ENCODE measurements at regions not wholly inside any gene's neighbourhood (a gene's known extent, or its start where the extent isn't known, plus 50 kb on each side); places are given as distances from the start of the nearest gene placed in this dataset.

DNA sequence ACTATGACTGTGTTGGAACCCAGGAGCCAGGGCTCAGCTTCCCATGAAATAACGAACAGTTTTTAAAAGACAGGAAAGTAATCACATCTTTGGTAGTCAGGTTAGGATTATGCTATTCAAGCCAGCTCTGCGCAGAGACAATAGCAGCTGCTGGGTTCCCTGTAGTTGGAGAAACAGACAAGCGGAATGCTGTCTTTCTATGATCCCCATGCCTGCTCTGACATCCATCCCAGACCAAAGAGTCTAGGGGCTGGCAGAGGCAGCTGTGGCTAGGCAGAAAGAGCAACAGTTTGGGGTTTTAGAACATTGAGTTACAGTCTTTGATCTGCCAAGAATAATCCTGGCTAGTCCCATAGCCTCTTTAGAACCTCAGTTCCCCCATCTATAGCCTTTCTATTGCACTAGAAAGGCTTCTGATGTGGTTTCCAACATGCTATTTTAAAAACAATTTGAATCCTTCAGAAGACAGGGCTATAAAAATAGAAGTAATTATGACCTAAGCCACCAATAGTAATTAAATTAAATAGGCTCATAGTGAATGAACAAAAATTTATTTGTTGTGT, 146.8 kb downstream of the MTX2 start:
- TF ChIP-seq, protein P1, sequence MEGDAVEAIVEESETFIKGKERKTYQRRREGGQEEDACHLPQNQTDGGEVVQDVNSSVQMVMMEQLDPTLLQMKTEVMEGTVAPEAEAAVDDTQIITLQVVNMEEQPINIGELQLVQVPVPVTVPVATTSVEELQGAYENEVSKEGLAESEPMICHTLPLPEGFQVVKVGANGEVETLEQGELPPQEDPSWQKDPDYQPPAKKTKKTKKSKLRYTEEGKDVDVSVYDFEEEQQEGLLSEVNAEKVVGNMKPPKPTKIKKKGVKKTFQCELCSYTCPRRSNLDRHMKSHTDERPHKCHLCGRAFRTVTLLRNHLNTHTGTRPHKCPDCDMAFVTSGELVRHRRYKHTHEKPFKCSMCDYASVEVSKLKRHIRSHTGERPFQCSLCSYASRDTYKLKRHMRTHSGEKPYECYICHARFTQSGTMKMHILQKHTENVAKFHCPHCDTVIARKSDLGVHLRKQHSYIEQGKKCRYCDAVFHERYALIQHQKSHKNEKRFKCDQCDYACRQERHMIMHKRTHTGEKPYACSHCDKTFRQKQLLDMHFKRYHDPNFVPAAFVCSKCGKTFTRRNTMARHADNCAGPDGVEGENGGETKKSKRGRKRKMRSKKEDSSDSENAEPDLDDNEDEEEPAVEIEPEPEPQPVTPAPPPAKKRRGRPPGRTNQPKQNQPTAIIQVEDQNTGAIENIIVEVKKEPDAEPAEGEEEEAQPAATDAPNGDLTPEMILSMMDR (IDR thresholded peaks at IDR 0.05; ENCODE audit: extremely low read depth, low read depth, low read length): no peak
- Histone ChIP-seq H3K4me1 (ENCODE audit: insufficient read depth, low read length) (peaks cover 18% of the 10 kb centered on the region), H3K4me3 (ENCODE audit: insufficient read depth, low read length) (no peak overlapping the region), H2AFZ (ENCODE audit: low read length) (no peak overlapping the region), H3K27ac (ENCODE audit: low read depth, low read length) (no peak overlapping the region), H3K36me3 (ENCODE audit: insufficient read depth, low read length) (no peaks in the 10 kb centered on the region), H3K9me3 (ENCODE audit: low read depth, low read length) (no peaks in the 10 kb centered on the region), H4K20me1 (ENCODE audit: insufficient read depth, low read length) (no peaks in the 10 kb centered on the region), H3K27me3 (ENCODE audit: insufficient read depth, low read length) (no peaks in the 10 kb centered on the region), H3K79me2 (ENCODE audit: insufficient read depth, low read length) (no peaks in the 10 kb centered on the region), H3K4me2 (ENCODE audit: insufficient read depth, low read length) (no peak overlapping the region)
- no peak for DNase-seq (ENCODE audit: insufficient read length, low spot score, missing footprints)

DNA sequence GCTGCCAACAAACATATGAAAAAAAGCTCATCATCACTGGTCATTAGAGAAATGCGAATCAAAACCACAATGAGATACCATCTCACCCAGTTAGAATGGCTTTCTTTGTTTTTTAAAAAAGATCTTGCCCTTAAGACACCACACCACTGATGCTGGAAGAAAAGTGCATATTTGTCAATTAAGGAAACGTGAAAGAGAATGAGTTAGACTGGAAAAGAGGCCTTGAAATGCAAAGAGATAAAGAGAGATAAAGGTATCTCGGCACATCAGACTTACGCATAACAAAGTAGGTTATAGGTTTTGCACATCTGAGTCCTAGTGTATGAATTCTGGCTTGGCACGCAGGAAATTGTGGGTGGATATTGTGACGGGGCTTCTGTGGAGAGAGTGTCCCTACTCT, 149.5 kb downstream of the MTX2 start:
- H3K27ac ChIP-seq (ENCODE audit: low read depth, low read length): peak overlapping the region; percentile 96
- TF ChIP-seq, protein P1 (IDR thresholded peaks at IDR 0.05; ENCODE audit: extremely low read depth, low read depth, low read length): no peak

DNA sequence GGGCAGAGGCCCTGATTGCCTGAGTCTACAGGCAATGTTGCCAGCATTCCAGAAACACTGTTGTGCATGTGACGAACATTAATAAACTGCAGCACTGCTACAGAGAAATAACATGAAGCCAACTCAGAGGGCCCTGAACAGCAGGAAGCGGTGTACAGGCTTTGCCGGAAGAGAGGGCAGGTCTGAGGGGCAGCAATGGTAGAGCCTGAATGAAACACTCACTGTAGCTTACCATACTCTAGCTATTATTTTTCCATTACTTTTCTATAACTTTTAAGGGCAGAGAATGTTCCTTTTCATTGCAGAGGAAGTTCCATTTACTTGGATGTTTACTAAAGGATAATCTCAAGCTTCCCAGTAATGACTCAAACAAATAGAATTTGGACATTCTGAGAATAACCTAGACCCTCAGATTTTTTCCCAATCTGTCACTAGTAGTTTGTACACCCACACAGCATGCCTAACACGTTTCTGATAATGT, 150.4 kb downstream of the MTX2 start:
- no peaks in the 10 kb centered on the region for H3K79me2 ChIP-seq (ENCODE audit: insufficient read depth, low read length)
- H3K4me3 ChIP-seq (ENCODE audit: insufficient read depth, low read length): peak overlapping the region; percentile 29

More for the DNA sequence above, 149.5 kb downstream of the MTX2 start:
- Histone ChIP-seq H3K4me3 (ENCODE audit: insufficient read depth, low read length) (no peak overlapping the region), H3K36me3 (ENCODE audit: insufficient read depth, low read length) (no peaks in the 10 kb centered on the region), H3K9me3 (ENCODE audit: low read depth, low read length) (no peaks in the 10 kb centered on the region), H3K4me1 (ENCODE audit: insufficient read depth, low read length) (peaks cover 22% of the 10 kb centered on the region), H2AFZ (ENCODE audit: low read length) (no peak overlapping the region), H3K79me2 (ENCODE audit: insufficient read depth, low read length) (no peaks in the 10 kb centered on the region), H4K20me1 (ENCODE audit: insufficient read depth, low read length) (no peaks in the 10 kb centered on the region), H3K27me3 (ENCODE audit: insufficient read depth, low read length) (no peaks in the 10 kb centered on the region), H3K4me2 (ENCODE audit: insufficient read depth, low read length) (no peak overlapping the region)
- no peak for DNase-seq (ENCODE audit: insufficient read length, low spot score, missing footprints)

DNA sequence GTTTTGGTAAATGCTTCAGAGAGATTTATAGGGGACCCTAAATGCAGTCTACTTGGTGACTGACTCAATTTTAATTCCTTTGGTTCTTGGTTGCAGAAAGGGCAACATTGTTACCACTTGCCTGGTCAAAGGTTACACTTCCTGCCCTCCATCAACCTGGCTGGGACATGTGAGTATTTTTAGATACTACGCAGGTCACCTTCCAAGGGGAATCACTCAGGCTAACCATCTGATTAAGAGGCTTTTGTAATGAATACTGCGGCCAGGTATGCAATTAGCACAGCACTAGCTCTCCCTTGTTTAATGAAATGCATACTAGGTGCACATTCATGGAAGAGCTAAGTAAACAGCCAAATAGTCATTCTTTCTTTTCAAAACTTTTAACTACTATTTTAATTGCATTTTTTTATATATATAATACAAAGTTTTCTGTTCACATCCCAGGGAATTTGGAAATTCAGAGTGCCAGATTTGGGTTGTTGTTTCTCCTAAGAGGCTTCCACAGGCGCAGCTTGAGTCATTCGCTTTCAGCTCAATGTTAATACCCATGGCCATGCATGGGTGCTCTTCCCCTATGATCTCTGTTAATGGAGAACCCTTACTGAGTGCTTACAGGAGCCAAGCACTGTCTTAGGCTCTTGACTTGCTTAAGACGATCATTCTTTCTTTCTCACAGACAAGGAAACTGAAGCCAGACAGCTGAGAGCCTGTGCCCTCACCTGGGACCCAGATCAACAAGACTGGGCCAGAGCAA, 152.2 kb downstream of the MTX2 start:
- H3K4me2 ChIP-seq (ENCODE audit: insufficient read depth, low read length): no peak overlapping the region

More for the DNA sequence above, 150.4 kb downstream of the MTX2 start:
- Histone ChIP-seq H3K27ac (ENCODE audit: low read depth, low read length) (peak overlapping the region; percentile 96), H3K27me3 (ENCODE audit: insufficient read depth, low read length) (no peaks in the 10 kb centered on the region), H4K20me1 (ENCODE audit: insufficient read depth, low read length) (no peaks in the 10 kb centered on the region), H3K9me3 (ENCODE audit: low read depth, low read length) (no peaks in the 10 kb centered on the region), H3K4me1 (ENCODE audit: insufficient read depth, low read length) (peaks cover 22% of the 10 kb centered on the region), H2AFZ (ENCODE audit: low read length) (peak overlapping the region; percentile 75), H3K36me3 (ENCODE audit: insufficient read depth, low read length) (no peaks in the 10 kb centered on the region), H3K4me2 (ENCODE audit: insufficient read depth, low read length) (peak overlapping the region; percentile 52)
- TF ChIP-seq, protein P1 (IDR thresholded peaks at IDR 0.05; ENCODE audit: extremely low read depth, low read depth, low read length): no peak
- peak; percentile 25 for DNase-seq (ENCODE audit: insufficient read length, low spot score, missing footprints)

More for the DNA sequence above, 152.2 kb downstream of the MTX2 start:
- no peak overlapping the region for H3K4me3 ChIP-seq (ENCODE audit: insufficient read depth, low read length)
- no peak overlapping the region for H2AFZ ChIP-seq (ENCODE audit: low read length)
- TF ChIP-seq, protein P1 (IDR thresholded peaks at IDR 0.05; ENCODE audit: extremely low read depth, low read depth, low read length): no peak
- no peaks in the 10 kb centered on the region for H3K27me3 ChIP-seq (ENCODE audit: insufficient read depth, low read length)
- no peaks in the 10 kb centered on the region for H3K36me3 ChIP-seq (ENCODE audit: insufficient read depth, low read length)
- H4K20me1 ChIP-seq (ENCODE audit: insufficient read depth, low read length): no peaks in the 10 kb centered on the region
- H3K9me3 ChIP-seq (ENCODE audit: low read depth, low read length): no peaks in the 10 kb centered on the region
- no peak overlapping the region for H3K27ac ChIP-seq (ENCODE audit: low read depth, low read length)
- no peaks in the 10 kb centered on the region for H3K79me2 ChIP-seq (ENCODE audit: insufficient read depth, low read length)
- no peak for DNase-seq (ENCODE audit: insufficient read length, low spot score, missing footprints)
- peaks cover 22% of the 10 kb centered on the region for H3K4me1 ChIP-seq (ENCODE audit: insufficient read depth, low read length)
